ENCODE measurements at regions not wholly inside any gene's neighbourhood (a gene's known extent, or its start where the extent isn't known, plus 50 kb on each side); places are given as distances from the start of the nearest gene placed in this dataset.

- TF ChIP-seq CTCF (IDR thresholded peaks at IDR 0.05; ENCODE audit: extremely low read depth in 1 of 2, insufficient read depth in 1 of 2, low read depth in 1 of 2, low read length in 2 of 2): no peak
- TF ChIP-seq GATA2 (IDR thresholded peaks at IDR 0.05; ENCODE audit: insufficient read depth, insufficient read length, low read depth, low read length): no peak
- TF ChIP-seq EZH2 (IDR thresholded peaks at IDR 0.05; ENCODE audit: borderline replicate concordance, low read depth, low read length, severe bottlenecking): no peak
- TF ChIP-seq MAX (IDR thresholded peaks at IDR 0.05; ENCODE audit: insufficient read depth, insufficient read length): no peak
- no peak for TF ChIP-seq POLR2A (IDR thresholded peaks at IDR 0.05; ENCODE audit: low read depth, low read length)
Observed at GRCh38 chr2:191756761-191757160, 78.8 kb downstream of the NABP1 start.
